ENCODE measurements at regions not wholly inside any gene's neighbourhood (a gene's known extent, or its start where the extent isn't known, plus 50 kb on each side); places are given as distances from the start of the nearest gene placed in this dataset.
"Not testable (repeated sequence)": the region's sequence is repeated elsewhere in the genome, so short reads cannot be mapped to it uniquely, and the experiment has no call there.

GRCh38 chr10:131363416-131363815, 51.9 kb upstream of the TCERG1L start:
- no peak for TF ChIP-seq POLR2A (IDR thresholded peaks at IDR 0.05)
- no peak for TF ChIP-seq EP300 (IDR thresholded peaks at IDR 0.05)
- TF ChIP-seq, protein P1, sequence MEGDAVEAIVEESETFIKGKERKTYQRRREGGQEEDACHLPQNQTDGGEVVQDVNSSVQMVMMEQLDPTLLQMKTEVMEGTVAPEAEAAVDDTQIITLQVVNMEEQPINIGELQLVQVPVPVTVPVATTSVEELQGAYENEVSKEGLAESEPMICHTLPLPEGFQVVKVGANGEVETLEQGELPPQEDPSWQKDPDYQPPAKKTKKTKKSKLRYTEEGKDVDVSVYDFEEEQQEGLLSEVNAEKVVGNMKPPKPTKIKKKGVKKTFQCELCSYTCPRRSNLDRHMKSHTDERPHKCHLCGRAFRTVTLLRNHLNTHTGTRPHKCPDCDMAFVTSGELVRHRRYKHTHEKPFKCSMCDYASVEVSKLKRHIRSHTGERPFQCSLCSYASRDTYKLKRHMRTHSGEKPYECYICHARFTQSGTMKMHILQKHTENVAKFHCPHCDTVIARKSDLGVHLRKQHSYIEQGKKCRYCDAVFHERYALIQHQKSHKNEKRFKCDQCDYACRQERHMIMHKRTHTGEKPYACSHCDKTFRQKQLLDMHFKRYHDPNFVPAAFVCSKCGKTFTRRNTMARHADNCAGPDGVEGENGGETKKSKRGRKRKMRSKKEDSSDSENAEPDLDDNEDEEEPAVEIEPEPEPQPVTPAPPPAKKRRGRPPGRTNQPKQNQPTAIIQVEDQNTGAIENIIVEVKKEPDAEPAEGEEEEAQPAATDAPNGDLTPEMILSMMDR (IDR thresholded peaks at IDR 0.05): no peak
- Histone ChIP-seq H3K4me1 (ENCODE audit: insufficient read depth) (no peaks in the 10 kb centered on the region), H3K36me3 (no peaks in the 10 kb centered on the region), H3K27me3 (no peaks in the 10 kb centered on the region), H3K4me3 (no peak overlapping the region), H3K9me3 (no peaks in the 10 kb centered on the region), H3K27ac (no peak overlapping the region)
- no peak for DNase-seq
- intact Hi-C loops (cut with DNase I): no loop called here
- 1 to 17% (median 6%) methylated on average over 2 of the region's 2 CpGs for WGBS, 3 donors

- Histone ChIP-seq H3K27ac (no peak overlapping the region), H3K4me1 (ENCODE audit: insufficient read depth) (no peaks in the 10 kb centered on the region), H3K27me3 (no peaks in the 10 kb centered on the region), H3K9me3 (no peaks in the 10 kb centered on the region), H3K36me3 (no peaks in the 10 kb centered on the region), H3K4me3 (no peak overlapping the region)
- intact Hi-C loops (cut with DNase I): no loop called here
- DNase-seq: no peak
- 58 to 68% (median 67%) methylated on average over 8 of the region's 8 CpGs for whole genome bisulfite sequencing, 3 donors
- TF ChIP-seq POLR2A (IDR thresholded peaks at IDR 0.05) (no peak), EP300 (IDR thresholded peaks at IDR 0.05) (no peak)
- TF ChIP-seq, protein P1 (IDR thresholded peaks at IDR 0.05): no peak
Measured at GRCh38 chr10:131371571-131371970, 60.0 kb upstream of the TCERG1L start.

DNA sequence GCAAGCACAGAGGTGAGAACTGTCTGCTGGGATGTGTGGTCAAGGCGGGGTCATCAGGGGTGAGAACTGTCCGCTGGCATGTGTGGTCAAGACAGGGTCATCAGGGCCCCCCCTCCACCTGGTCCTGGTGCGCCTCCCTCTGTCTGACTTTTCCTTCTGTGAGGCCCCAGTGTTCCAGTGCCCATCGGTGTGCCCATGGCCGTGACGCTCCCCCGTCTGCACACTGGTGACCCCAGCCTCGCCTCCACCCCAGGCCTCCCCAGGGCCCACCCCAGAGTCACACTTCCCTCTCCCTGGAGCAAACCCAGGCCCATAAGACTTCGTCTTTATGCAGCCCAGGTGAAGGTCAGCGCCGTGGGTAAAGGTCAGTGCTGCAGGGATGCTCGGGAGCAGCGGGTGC, 70.1 kb upstream of the TCERG1L start:
- H3K4me1 ChIP-seq (ENCODE audit: insufficient read depth): no peaks in the 10 kb centered on the region
- intact Hi-C loops (cut with DNase I): no loop called here
- H3K27me3 ChIP-seq: no peaks in the 10 kb centered on the region
- no peak overlapping the region for H3K4me3 ChIP-seq
- TF ChIP-seq EP300 (IDR thresholded peaks at IDR 0.05): no peak
- no peak for TF ChIP-seq POLR2A (IDR thresholded peaks at IDR 0.05)
- TF ChIP-seq, protein P1 (IDR thresholded peaks at IDR 0.05): no peak
- no peaks in the 10 kb centered on the region for H3K9me3 ChIP-seq
- WGBS, 3 donors: 84 to 89% (median 86%) methylated on average over 13 of the region's 13 CpGs
- H3K27ac ChIP-seq: no peak overlapping the region
- DNase-seq: no peak
- H3K36me3 ChIP-seq: no peaks in the 10 kb centered on the region

- H3K27me3 ChIP-seq; H3K4me1 ChIP-seq (ENCODE audit: insufficient read depth); H3K4me3 ChIP-seq; intact Hi-C loops (cut with DNase I); H3K27ac ChIP-seq; H3K9me3 ChIP-seq; DNase-seq; H3K36me3 ChIP-seq: not testable (repeated sequence)
- WGBS, 3 donors: 62 to 65% (median 63%) methylated on average over 9 of the region's 9 CpGs
Measured at GRCh38 chr10:131385161-131385872, 73.8 kb upstream of the TCERG1L start.

GRCh38 chr10:131387018-131387529, 75.6 kb upstream of the TCERG1L start:
- intact Hi-C loops (cut with DNase I): no loop called here
- H3K4me3 ChIP-seq: no peak overlapping the region
- WGBS, 3 donors: 34 to 43% (median 39%) methylated on average over 11 of the region's 11 CpGs
- H3K4me1 ChIP-seq (ENCODE audit: insufficient read depth): no peaks in the 10 kb centered on the region
- TF ChIP-seq EP300 (IDR thresholded peaks at IDR 0.05) (no peak), POLR2A (IDR thresholded peaks at IDR 0.05) (no peak)
- TF ChIP-seq, protein P1 (IDR thresholded peaks at IDR 0.05): no peak
- no peaks in the 10 kb centered on the region for H3K36me3 ChIP-seq
- H3K27me3 ChIP-seq: no peaks in the 10 kb centered on the region
- no peak overlapping the region for H3K27ac ChIP-seq
- no peaks in the 10 kb centered on the region for H3K9me3 ChIP-seq
- DNase-seq: no peak
